ENCODE measurements at regions not wholly inside any gene's neighbourhood (a gene's known extent, or its start where the extent isn't known, plus 50 kb on each side); places are given as distances from the start of the nearest gene placed in this dataset.

DNA sequence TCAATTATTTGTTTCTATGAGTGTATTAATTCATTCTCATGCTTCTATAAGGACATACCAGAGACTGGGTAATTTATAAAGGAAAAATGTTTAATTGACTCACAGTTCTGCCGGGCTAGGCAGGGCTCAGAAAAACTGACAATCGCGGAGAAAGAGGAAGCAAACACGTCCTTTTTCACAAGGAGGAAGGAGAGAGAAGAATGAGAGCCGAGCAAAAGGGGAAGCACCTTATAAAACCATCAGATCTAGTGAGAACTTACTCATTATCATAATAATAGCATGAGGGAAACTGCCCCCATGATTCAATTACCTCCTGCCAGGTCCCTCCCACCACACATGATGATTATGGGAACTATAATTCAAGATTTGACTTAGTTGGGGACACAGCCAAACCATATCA is 294.0 kb downstream of the DSC3 start:
- CTCF ChIA-PET, result no interaction called here
- POLR2A ChIA-PET, result no interaction called here

DNA sequence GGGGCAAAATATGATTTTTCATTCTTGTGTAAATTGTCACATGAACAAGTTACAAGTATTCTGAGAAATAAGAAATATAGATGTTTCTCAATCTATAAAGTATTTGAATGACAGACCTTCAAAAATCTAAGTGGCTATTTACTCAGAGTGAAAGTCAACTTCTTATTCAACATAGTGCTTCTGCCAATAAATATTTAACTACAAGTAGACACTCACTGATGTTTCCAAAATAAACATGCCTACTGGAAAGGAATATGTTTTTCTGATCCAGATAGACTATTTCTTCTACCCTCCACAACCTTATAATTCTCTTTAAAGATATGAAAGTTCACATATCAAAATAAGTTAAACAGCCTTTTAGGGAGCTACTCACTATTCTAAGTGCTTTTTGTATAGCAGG is 296.3 kb downstream of the DSC3 start:
- CTCF ChIA-PET, result no interaction called here
- Histone ChIP-seq H3K9me3 (ENCODE audit: control insufficient read depth, insufficient read depth, low read depth, low read length) (no peaks in the 10 kb centered on the region), H3K36me3 (ENCODE audit: control insufficient read depth in 2 of 2, insufficient read depth in 1 of 2, low read length in 2 of 2) (no peaks in the 10 kb centered on the region), H3K4me3 (ENCODE audit: low read depth, low read length) (no peak overlapping the region), H3K4me1 (ENCODE audit: control insufficient read depth, insufficient read depth, low read length) (no peaks in the 10 kb centered on the region), H3K27ac (ENCODE audit: extremely low read depth, low read depth, low read length) (no peak overlapping the region)
- POLR2A ChIA-PET, result no interaction called here
- TF ChIP-seq BCL11B (tag by site-specific recombination; IDR thresholded peaks at IDR 0.05; ENCODE audit: low read depth) (no peak), KLF1 (tag by site-specific recombination; IDR thresholded peaks at IDR 0.05) (no peak), ZNF549 (tag by site-specific recombination; IDR thresholded peaks at IDR 0.05) (no peak), HOXC10 (CRISPR knock-in tag; IDR thresholded peaks at IDR 0.05) (no peak), ZNF792 (tag by site-specific recombination; IDR thresholded peaks at IDR 0.05) (no peak), ZNF670 (tag by site-specific recombination; IDR thresholded peaks at IDR 0.05; ENCODE audit: low read depth) (no peak), ZNF16 (tag by site-specific recombination; IDR thresholded peaks at IDR 0.05; ENCODE audit: low read depth) (no peak), ZBTB48 (tag by site-specific recombination; IDR thresholded peaks at IDR 0.05) (no peak), ZNF341 (tag by site-specific recombination; IDR thresholded peaks at IDR 0.05; ENCODE audit: low read depth) (no peak)
- TF ChIP-seq, protein P1, sequence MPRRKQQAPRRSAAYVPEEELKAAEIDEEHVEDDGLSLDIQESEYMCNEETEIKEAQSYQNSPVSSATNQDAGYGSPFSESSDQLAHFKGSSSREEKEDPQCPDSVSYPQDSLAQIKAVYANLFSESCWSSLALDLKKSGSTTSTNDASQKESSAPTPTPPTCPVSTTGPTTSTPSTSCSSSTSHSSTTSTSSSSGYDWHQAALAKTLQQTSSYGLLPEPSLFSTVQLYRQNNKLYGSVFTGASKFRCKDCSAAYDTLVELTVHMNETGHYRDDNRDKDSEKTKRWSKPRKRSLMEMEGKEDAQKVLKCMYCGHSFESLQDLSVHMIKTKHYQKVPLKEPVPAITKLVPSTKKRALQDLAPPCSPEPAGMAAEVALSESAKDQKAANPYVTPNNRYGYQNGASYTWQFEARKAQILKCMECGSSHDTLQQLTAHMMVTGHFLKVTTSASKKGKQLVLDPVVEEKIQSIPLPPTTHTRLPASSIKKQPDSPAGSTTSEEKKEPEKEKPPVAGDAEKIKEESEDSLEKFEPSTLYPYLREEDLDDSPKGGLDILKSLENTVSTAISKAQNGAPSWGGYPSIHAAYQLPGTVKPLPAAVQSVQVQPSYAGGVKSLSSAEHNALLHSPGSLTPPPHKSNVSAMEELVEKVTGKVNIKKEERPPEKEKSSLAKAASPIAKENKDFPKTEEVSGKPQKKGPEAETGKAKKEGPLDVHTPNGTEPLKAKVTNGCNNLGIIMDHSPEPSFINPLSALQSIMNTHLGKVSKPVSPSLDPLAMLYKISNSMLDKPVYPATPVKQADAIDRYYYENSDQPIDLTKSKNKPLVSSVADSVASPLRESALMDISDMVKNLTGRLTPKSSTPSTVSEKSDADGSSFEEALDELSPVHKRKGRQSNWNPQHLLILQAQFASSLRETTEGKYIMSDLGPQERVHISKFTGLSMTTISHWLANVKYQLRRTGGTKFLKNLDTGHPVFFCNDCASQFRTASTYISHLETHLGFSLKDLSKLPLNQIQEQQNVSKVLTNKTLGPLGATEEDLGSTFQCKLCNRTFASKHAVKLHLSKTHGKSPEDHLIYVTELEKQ (tag by site-specific recombination; IDR thresholded peaks at IDR 0.05; ENCODE audit: borderline replicate concordance), result no peak
- TF ChIP-seq, protein P2, sequence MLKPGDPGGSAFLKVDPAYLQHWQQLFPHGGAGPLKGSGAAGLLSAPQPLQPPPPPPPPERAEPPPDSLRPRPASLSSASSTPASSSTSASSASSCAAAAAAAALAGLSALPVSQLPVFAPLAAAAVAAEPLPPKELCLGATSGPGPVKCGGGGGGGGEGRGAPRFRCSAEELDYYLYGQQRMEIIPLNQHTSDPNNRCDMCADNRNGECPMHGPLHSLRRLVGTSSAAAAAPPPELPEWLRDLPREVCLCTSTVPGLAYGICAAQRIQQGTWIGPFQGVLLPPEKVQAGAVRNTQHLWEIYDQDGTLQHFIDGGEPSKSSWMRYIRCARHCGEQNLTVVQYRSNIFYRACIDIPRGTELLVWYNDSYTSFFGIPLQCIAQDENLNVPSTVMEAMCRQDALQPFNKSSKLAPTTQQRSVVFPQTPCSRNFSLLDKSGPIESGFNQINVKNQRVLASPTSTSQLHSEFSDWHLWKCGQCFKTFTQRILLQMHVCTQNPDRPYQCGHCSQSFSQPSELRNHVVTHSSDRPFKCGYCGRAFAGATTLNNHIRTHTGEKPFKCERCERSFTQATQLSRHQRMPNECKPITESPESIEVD (tag by site-specific recombination; IDR thresholded peaks at IDR 0.05), result no peak

More for the DNA sequence above, 294.0 kb downstream of the DSC3 start:
- Histone ChIP-seq H3K27ac (ENCODE audit: extremely low read depth, low read depth, low read length) (no peak overlapping the region), H3K4me1 (ENCODE audit: control insufficient read depth, insufficient read depth, low read length) (no peaks in the 10 kb centered on the region), H3K4me3 (ENCODE audit: low read depth, low read length) (no peak overlapping the region), H3K36me3 (ENCODE audit: control insufficient read depth in 2 of 2, insufficient read depth in 1 of 2, low read length in 2 of 2) (no peaks in the 10 kb centered on the region), H3K9me3 (ENCODE audit: control insufficient read depth, insufficient read depth, low read depth, low read length) (no peaks in the 10 kb centered on the region)
- TF ChIP-seq, protein P3, sequence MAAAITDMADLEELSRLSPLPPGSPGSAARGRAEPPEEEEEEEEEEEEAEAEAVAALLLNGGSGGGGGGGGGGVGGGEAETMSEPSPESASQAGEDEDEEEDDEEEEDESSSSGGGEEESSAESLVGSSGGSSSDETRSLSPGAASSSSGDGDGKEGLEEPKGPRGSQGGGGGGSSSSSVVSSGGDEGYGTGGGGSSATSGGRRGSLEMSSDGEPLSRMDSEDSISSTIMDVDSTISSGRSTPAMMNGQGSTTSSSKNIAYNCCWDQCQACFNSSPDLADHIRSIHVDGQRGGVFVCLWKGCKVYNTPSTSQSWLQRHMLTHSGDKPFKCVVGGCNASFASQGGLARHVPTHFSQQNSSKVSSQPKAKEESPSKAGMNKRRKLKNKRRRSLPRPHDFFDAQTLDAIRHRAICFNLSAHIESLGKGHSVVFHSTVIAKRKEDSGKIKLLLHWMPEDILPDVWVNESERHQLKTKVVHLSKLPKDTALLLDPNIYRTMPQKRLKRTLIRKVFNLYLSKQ (tag by site-specific recombination; IDR thresholded peaks at IDR 0.05; ENCODE audit: borderline replicate concordance), result no peak
- TF ChIP-seq SCRT1 (tag by site-specific recombination; IDR thresholded peaks at IDR 0.05; ENCODE audit: borderline replicate concordance) (no peak), ZNF423 (tag by site-specific recombination; IDR thresholded peaks at IDR 0.05) (no peak), HOXD13 (CRISPR knock-in tag; IDR thresholded peaks at IDR 0.05; ENCODE audit: borderline replicate concordance) (no peak), RBAK (tag by site-specific recombination; IDR thresholded peaks at IDR 0.05) (no peak), ZNF501 (tag by site-specific recombination; IDR thresholded peaks at IDR 0.05) (no peak), ZNF654 (tag by site-specific recombination; IDR thresholded peaks at IDR 0.05; ENCODE audit: low read depth) (no peak), ZBTB8A (tag by site-specific recombination; IDR thresholded peaks at IDR 0.05) (no peak), ZNF138 (tag by site-specific recombination; IDR thresholded peaks at IDR 0.05; ENCODE audit: borderline replicate concordance) (no peak), ZSCAN23 (tag by site-specific recombination; IDR thresholded peaks at IDR 0.05) (no peak), TRIM28 (IDR thresholded peaks at IDR 0.05; ENCODE audit: borderline replicate concordance, low read length) (no peak), ZNF2 (tag by site-specific recombination; IDR thresholded peaks at IDR 0.05) (no peak), KLF7 (tag by site-specific recombination; IDR thresholded peaks at IDR 0.05; ENCODE audit: borderline replicate concordance) (no peak), ZNF623 (tag by site-specific recombination; IDR thresholded peaks at IDR 0.05) (no peak)
- TF ChIP-seq, protein P4, sequence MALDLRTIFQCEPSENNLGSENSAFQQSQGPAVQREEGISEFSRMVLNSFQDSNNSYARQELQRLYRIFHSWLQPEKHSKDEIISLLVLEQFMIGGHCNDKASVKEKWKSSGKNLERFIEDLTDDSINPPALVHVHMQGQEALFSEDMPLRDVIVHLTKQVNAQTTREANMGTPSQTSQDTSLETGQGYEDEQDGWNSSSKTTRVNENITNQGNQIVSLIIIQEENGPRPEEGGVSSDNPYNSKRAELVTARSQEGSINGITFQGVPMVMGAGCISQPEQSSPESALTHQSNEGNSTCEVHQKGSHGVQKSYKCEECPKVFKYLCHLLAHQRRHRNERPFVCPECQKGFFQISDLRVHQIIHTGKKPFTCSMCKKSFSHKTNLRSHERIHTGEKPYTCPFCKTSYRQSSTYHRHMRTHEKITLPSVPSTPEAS (tag by site-specific recombination; IDR thresholded peaks at IDR 0.05), result no peak
- TF ChIP-seq, protein P5, sequence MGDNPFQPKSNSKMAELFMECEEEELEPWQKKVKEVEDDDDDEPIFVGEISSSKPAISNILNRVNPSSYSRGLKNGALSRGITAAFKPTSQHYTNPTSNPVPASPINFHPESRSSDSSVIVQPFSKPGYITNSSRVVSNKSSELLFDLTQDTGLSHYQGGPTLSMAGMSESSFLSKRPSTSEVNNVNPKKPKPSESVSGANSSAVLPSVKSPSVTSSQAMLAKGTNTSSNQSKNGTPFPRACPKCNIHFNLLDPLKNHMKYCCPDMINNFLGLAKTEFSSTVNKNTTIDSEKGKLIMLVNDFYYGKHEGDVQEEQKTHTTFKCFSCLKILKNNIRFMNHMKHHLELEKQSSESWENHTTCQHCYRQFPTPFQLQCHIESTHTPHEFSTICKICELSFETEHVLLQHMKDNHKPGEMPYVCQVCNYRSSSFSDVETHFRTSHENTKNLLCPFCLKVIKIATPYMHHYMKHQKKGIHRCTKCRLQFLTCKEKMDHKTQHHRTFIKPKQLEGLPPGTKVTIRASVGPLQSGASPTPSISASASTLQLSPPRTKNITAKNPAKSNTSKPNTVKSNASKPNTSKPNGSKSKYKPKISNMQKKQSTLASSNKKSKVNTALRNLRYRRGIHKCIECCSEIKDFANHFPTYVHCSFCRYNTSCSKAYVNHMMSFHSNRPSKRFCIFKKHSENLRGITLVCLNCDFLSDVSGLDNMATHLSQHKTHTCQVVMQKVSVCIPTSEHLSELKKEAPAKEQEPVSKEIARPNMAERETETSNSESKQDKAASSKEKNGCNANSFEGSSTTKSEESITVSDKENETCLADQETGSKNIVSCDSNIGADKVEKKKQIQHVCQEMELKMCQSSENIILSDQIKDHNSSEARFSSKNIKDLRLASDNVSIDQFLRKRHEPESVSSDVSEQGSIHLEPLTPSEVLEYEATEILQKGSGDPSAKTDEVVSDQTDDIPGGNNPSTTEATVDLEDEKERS (tag by site-specific recombination; IDR thresholded peaks at IDR 0.05), result no peak
